HepG2 (cell line): ENCODE measurements at regions not wholly inside any gene's neighbourhood (a gene's known extent, or its start where the extent isn't known, plus 50 kb on each side); places are given as distances from the start of the nearest gene placed in this dataset.

Experiments
- ATAC-seq: fragments of 200-7000 bp; cut with Tn5 transposase; 3 replicates; pipeline ENCODE4 v1.9.1; 2020; ENCODE audit warnings: mild to moderate bottlenecking, moderate library complexity
- BruUV-seq: library from RNA; stranded (reverse); fragments of 400-500 nt; replicated peaks from 2 replicates; lab custom pipeline; 2021; lab: Mats Ljungman, UMichigan
- CTCF ChIA-PET: fragments of 300-600 bp; formaldehyde crosslinking; extraction: SDS; loops from one replicate; lab custom pipeline; 2021; ENCODE audit warnings: low total read pairs, inconsistent platforms, low intra/inter-chr PET ratio; lab: Yijun Ruan, JAX
- POLR2A ChIA-PET: fragments of 350-600 bp; sonication (Branson Sonifier 250); formaldehyde crosslinking; loops from one replicate; lab custom pipeline; 2020; ENCODE audit warnings: antibody characterized with exemption, inconsistent platforms; lab: Yijun Ruan, JAX
- DNase-seq: peaks from one replicate; pipeline ENCODE4 v3.0.0-alpha.2; 2015; ENCODE audit warnings: low spot score
- FAIRE-seq: peaks from 3 replicates; lab custom pipeline; 2011; peaks lifted over from hg19 to GRCh38; lab: Jason Lieb, UNC
- H2AFZ ChIP-seq: one replicate; pipeline ENCODE4 v1.6.1; 2011; ENCODE audit warnings: low read length, inconsistent platforms
- H3K27ac ChIP-seq: fragments of 300-600 bp; 3 replicates; pipeline ENCODE4 v1.8.0; 2011; ENCODE audit warnings: mixed run types, mild to moderate bottlenecking, mixed read lengths, low read length, inconsistent platforms; ENCODE audit not compliant: insufficient read depth; ENCODE audit errors: extremely low read length
- H3K27me3 ChIP-seq, 2 experiments: fragments of 200-600 bp in 1 of 2; 2 replicates in 1 of 2; 3 replicates in 1 of 2; pipeline versions ENCODE4 v1.6.0 to v1.8.0; 2011; ENCODE audit warnings: low read length in 2 of 2, mild to moderate bottlenecking in 2 of 2, moderate library complexity in 2 of 2, inconsistent platforms in 1 of 2; ENCODE audit not compliant: insufficient read depth in 2 of 2, control insufficient read depth in 1 of 2
- H3K36me3 ChIP-seq, 2 experiments: fragments of 200-600 bp in 1 of 2; replicated peaks in 1 of 2; 2 replicates in 1 of 2; 3 replicates in 1 of 2; pipeline versions ENCODE4 v1.5.1 to v1.8.0; 2011; ENCODE audit warnings: low read length in 2 of 2, inconsistent platforms in 1 of 2; ENCODE audit not compliant: insufficient read depth in 2 of 2, control insufficient read depth in 1 of 2
- H3K4me1 ChIP-seq: 2 replicates; pipeline ENCODE4 v1.5.1; 2012; ENCODE audit warnings: low read length, inconsistent platforms; ENCODE audit not compliant: insufficient read depth
- H3K4me2 ChIP-seq: 2 replicates; pipeline ENCODE4 v1.6.0; 2011; ENCODE audit warnings: low read depth, low read length, inconsistent platforms
- H3K4me3 ChIP-seq, 3 experiments: fragments of 200-600 bp in 1 of 3; sonication (generic), shearing (Covaris generic) in 1 of 3; replicated peaks in 1 of 3; 2 replicates each; pipeline ENCODE4 v1.5.1; 2011 to 2016; ENCODE audit warnings: low read length in 3 of 3, inconsistent platforms in 2 of 3, low read depth in 2 of 3, mild to moderate bottlenecking in 2 of 3, control low read depth in 1 of 3, mixed read lengths in 1 of 3; ENCODE audit not compliant: insufficient read depth in 1 of 3
- H3K79me2 ChIP-seq: one replicate; pipeline ENCODE4 v1.6.1; 2011; ENCODE audit warnings: low read length, inconsistent platforms; ENCODE audit not compliant: insufficient read depth
- H3K9ac ChIP-seq: 2 replicates; pipeline ENCODE4 v1.6.0; 2011; ENCODE audit warnings: mild to moderate bottlenecking, low read depth, low read length, inconsistent platforms; ENCODE audit not compliant: insufficient read depth
- H3K9me3 ChIP-seq: 2 replicates; pipeline ENCODE4 v1.5.1; 2012; ENCODE audit warnings: mild to moderate bottlenecking, low read length
- H4K20me1 ChIP-seq: 2 replicates; pipeline ENCODE4 v1.6.0; 2011; ENCODE audit warnings: inconsistent platforms, mild to moderate bottlenecking, low read length, moderate library complexity; ENCODE audit not compliant: insufficient read depth
- CTCF ChIP-seq: sonication (generic); formaldehyde crosslinking; IDR thresholded peaks from 2 replicates; pipeline ENCODE4 v1.5.0; 2020; ENCODE audit warnings: mild to moderate bottlenecking, missing genetic modification reagents, moderate library complexity
- DNMT1 ChIP-seq: sonication (generic); formaldehyde crosslinking; IDR thresholded peaks from 2 replicates; pipeline ENCODE4 v1.5.1; 2020; ENCODE audit warnings: mild to moderate bottlenecking, missing genetic modification reagents
- IRX3 ChIP-seq: sonication (generic); formaldehyde crosslinking; IDR thresholded peaks from 2 replicates; pipeline ENCODE4 v1.8.1; 2023; ENCODE audit warnings: mild to moderate bottlenecking, low read depth, missing genetic modification reagents, borderline replicate concordance
- NCOA1 ChIP-seq: sonication (generic); formaldehyde crosslinking; IDR thresholded peaks from 2 replicates; pipeline ENCODE4 v1.9.0; 2021; ENCODE audit warnings: missing genetic modification reagents
- STAG1 ChIP-seq: sonication (generic); formaldehyde crosslinking; IDR thresholded peaks from 2 replicates; pipeline ENCODE4 v1.4.0; 2020; ENCODE audit warnings: missing genetic modification reagents
- ZFP37 ChIP-seq: sonication (generic); formaldehyde crosslinking; IDR thresholded peaks from 2 replicates; pipeline ENCODE4 v1.4.0; 2020; ENCODE audit warnings: missing genetic modification reagents, borderline replicate concordance
- ZKSCAN1 ChIP-seq: fragments of 150-350 bp; IDR thresholded peaks from 2 replicates; pipeline ENCODE4 v1.6.1; 2014; ENCODE audit warnings: low read length
- ZNF142 ChIP-seq: sonication (generic); formaldehyde crosslinking; IDR thresholded peaks from 2 replicates; pipeline ENCODE4 v1.4.0; 2020; ENCODE audit warnings: missing genetic modification reagents
- ZNF616 ChIP-seq: sonication (generic); formaldehyde crosslinking; IDR thresholded peaks from 2 replicates; pipeline ENCODE4 v1.5.0; 2020; ENCODE audit warnings: low read depth, mild to moderate bottlenecking, missing genetic modification reagents
- ZNF672 ChIP-seq: sonication (generic); formaldehyde crosslinking; IDR thresholded peaks from 2 replicates; pipeline ENCODE4 v1.8.1; 2022; ENCODE audit warnings: missing genetic modification reagents
- ZNF704 ChIP-seq: sonication (generic); formaldehyde crosslinking; IDR thresholded peaks from 2 replicates; pipeline ENCODE4 v1.8.1; 2023; ENCODE audit warnings: mild to moderate bottlenecking, inconsistent platforms, moderate library complexity, missing genetic modification reagents, borderline replicate concordance
- WGBS: methylation state at CpG from one replicate; pipeline ENCODE4 v1.1.6; 2017; ENCODE audit warnings: low lambda C conversion rate; 5-methylcytosine and 5-hydroxymethylcytosine counted together
- in situ Hi-C: cut with HindIII; loops from 2 replicates; pipeline ENCODE4 v1.10.0; 2017; ENCODE audit warnings: low pct_unique_long_range_greater_than_20kb; ENCODE audit not compliant: extremely low pct_ligation_motif_present
- intact Hi-C: fragments of 100-400 bp; cut with micrococcal nuclease; formaldehyde crosslinking; loops from one replicate; pipeline ENCODE4 v1.10.0; 2022; ENCODE audit not compliant: unreplicated experiment

DNA sequence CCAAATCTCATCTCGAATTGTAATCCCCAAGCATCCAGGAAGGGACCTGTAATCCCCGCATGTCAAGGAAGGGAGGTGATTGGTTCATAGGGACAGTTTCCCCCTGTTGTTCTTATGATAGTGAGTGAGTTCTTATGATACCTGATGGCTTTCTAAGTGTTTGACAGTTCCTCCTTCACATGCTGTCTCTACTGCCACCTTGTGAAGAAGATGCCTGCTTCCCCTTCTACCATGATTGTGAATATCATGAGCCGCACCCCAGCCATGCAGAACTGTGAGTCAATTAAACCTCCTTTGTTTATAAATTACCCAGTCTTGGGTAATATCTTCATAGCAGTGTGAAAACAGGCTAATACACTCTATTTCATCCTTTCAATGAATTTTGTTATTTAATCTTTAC lies 446.7 kb downstream of the RNF144A start:
- no peak for DNase-seq
- peak; percentile 36; the same call in 1 of the 3 replicates for ATAC-seq
- H3K27me3 ChIP-seq = no peaks in the 10 kb centered on the region
- ChIA-PET CTCF (no interaction called here), POLR2A (no interaction called here)
- in situ Hi-C loops = no loop called here
- intact Hi-C loops = loop anchor here (1.0 kb wide), 1 partner anchor 161 kb away; no protein-coding TSS in a partner anchor
- no peak overlapping the region for H3K4me2 ChIP-seq
- H3K79me2 ChIP-seq = no peaks in the 10 kb centered on the region
- no peak overlapping the region for H3K27ac ChIP-seq
- H3K36me3 ChIP-seq = no peaks in the 10 kb centered on the region
- peaks cover 5% of the 10 kb centered on the region for H3K4me1 ChIP-seq
- H3K9me3 ChIP-seq = peaks cover 14% of the 10 kb centered on the region
- H3K9ac ChIP-seq = no peak overlapping the region
- no peak overlapping the region for H2AFZ ChIP-seq
- H3K4me3 ChIP-seq = no peak overlapping the region
- TF ChIP-seq STAG1 (CRISPR knock-in tag) (peak; percentile 60), IRX3 (no peak), CTCF (CRISPR knock-in tag) (peak; percentile 56)
- TF ChIP-seq, all 625 proteins: peak for 2
- no TSS peak for BruUV-seq
- H4K20me1 ChIP-seq = no peaks in the 10 kb centered on the region
- 22% methylated on average over 3 of the region's 3 CpGs for WGBS
- peak; percentile 8 for FAIRE-seq

DNA sequence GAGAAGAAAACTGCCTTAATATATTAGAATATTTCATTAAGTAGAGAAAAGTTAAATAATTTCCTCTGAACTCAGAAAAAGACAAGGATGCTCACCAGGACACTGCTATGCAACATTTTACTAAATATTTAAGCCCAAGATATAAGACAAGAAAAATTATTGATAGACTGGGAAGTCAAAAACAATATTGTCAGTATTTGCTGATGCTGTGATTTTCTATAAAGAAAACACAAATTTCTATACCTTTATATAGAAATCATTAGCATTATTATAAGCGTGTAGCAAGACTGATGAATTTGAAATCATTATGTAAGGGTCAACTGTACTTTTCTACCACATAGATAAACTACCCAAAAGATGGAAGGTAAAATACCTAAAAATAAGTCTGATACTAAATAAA lies 451.0 kb downstream of the RNF144A start:
- ATAC-seq (no peak), FAIRE-seq (no peak), DNase-seq (no peak)
- Histone ChIP-seq H3K79me2 (no peaks in the 10 kb centered on the region), H3K4me2 (no peak overlapping the region), H3K4me1 (no peaks in the 10 kb centered on the region), H3K36me3 (no peaks in the 10 kb centered on the region), H4K20me1 (no peaks in the 10 kb centered on the region), H3K9ac (no peak overlapping the region), H3K27me3 (no peaks in the 10 kb centered on the region), H3K4me3 (no peak overlapping the region; a peak in 1 of 6 replicates), H3K9me3 (peaks cover 17% of the 10 kb centered on the region), H2AFZ (no peak overlapping the region), H3K27ac (no peak overlapping the region)
- intact Hi-C loops (no loop called here), in situ Hi-C loops (no loop called here)
- CTCF ChIA-PET = no interaction called here
- 40% methylated on average over 1 of the region's 1 CpG for WGBS
- POLR2A ChIA-PET = no interaction called here
- no TSS peak for BruUV-seq
- no peak for TF ChIP-seq ZNF704 (CRISPR knock-in tag)
- no peak for TF ChIP-seq ZNF142
- no peak for TF ChIP-seq ZNF672 (CRISPR knock-in tag)
- no peak for TF ChIP-seq DNMT1 (CRISPR knock-in tag)
- TF ChIP-seq ZKSCAN1 = no peak
- TF ChIP-seq ZNF616 (CRISPR knock-in tag) = no peak
- no peak for TF ChIP-seq NCOA1
- TF ChIP-seq ZFP37 (CRISPR knock-in tag) = no peak
